GM21447 (cell line): ENCODE measurements at regions not wholly inside any gene's neighbourhood (a gene's known extent, or its start where the extent isn't known, plus 50 kb on each side); places are given as distances from the start of the nearest gene placed in this dataset.
"Not testable (repeated sequence)": the region's sequence is repeated elsewhere in the genome, so short reads cannot be mapped to it uniquely, and the experiment has no call there.

Experiments
- ATAC-seq: cut with Tn5 transposase; IDR thresholded peaks from one replicate; pipeline ENCODE4 v1.9.1; 2021; ENCODE audit not compliant: unreplicated experiment

- no peak for ATAC-seq
Measured at GRCh38 chr1:170445096-170445495, 86.9 kb upstream of the GORAB start.

- no peak for ATAC-seq
Measured at GRCh38 chr1:170448661-170449158, 83.3 kb upstream of the GORAB start.

- not testable (repeated sequence) for ATAC-seq
Measured at GRCh38 chr1:170457325-170458050, 74.5 kb upstream of the GORAB start.

- no peak for ATAC-seq
Measured at GRCh38 chr1:170460001-170460400, 72.0 kb upstream of the GORAB start.

GRCh38 chr1:170460414-170461155 is 71.4 kb upstream of the GORAB start:
- ATAC-seq = no peak

GRCh38 chr1:170461291-170461747 is 70.6 kb upstream of the GORAB start:
- ATAC-seq = no peak

GRCh38 chr1:170461762-170462384 is 70.1 kb upstream of the GORAB start:
- no peak for ATAC-seq

- ATAC-seq = no peak
Measured at GRCh38 chr1:170470121-170470520, 61.8 kb upstream of the GORAB start.

GRCh38 chr1:170471398-170472053 is 60.4 kb upstream of the GORAB start:
- no peak for ATAC-seq

GRCh38 chr1:170481000-170481399 is 51.0 kb upstream of the GORAB start:
- no peak for ATAC-seq
